DOHH2 (cell line): ENCODE measurements at regions not wholly inside any gene's neighbourhood (a gene's known extent, or its start where the extent isn't known, plus 50 kb on each side); places are given as distances from the start of the nearest gene placed in this dataset.

ENCODE experiments used
- CTCF ChIP-seq: fragments of 200-600 bp; sonication (generic); IDR thresholded peaks from one replicate; pipeline ENCODE4 v1.5.1; 2014; ENCODE audit warnings: antibody characterized with exemption, mild to moderate bottlenecking, low read depth, low read length; ENCODE audit not compliant: poor library complexity, severe bottlenecking
- EZH2phosphoT487 ChIP-seq: fragments of 200-600 bp; sonication (generic); IDR thresholded peaks from 2 replicates; pipeline ENCODE4 v1.6.1; 2017; ENCODE audit warnings: borderline replicate concordance, mild to moderate bottlenecking, antibody characterized with exemption, low read length, moderate library complexity, mixed read lengths

- TF ChIP-seq CTCF (no peak), EZH2phosphoT487 (no peak)
Observed at GRCh38 chr1:31514117-31514516, 62.2 kb upstream of the TINAGL1 start.
